ENCODE measurements at regions not wholly inside any gene's neighbourhood (a gene's known extent, or its start where the extent isn't known, plus 50 kb on each side); places are given as distances from the start of the nearest gene placed in this dataset.

DNA sequence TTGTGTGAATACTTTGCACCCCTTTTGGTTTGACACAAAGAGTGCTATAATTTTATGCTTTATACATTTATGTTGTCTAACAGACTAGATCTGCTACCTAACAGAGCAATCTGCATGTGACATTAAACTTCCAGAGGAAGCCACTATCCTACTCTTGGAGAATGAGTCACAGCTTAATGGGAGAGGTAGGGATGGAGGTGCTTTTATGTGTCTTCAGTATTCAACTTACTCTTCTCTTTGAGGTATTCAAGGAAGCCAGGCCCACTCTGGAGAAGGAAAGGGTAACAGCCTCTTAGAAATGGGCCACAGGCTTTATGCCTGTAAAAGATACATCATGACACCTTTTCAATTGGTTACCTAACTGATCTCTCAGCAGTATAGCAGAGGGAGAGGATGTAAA, 85.8 kb upstream of the NEUROD1 start:
- TF ChIP-seq, protein P1, sequence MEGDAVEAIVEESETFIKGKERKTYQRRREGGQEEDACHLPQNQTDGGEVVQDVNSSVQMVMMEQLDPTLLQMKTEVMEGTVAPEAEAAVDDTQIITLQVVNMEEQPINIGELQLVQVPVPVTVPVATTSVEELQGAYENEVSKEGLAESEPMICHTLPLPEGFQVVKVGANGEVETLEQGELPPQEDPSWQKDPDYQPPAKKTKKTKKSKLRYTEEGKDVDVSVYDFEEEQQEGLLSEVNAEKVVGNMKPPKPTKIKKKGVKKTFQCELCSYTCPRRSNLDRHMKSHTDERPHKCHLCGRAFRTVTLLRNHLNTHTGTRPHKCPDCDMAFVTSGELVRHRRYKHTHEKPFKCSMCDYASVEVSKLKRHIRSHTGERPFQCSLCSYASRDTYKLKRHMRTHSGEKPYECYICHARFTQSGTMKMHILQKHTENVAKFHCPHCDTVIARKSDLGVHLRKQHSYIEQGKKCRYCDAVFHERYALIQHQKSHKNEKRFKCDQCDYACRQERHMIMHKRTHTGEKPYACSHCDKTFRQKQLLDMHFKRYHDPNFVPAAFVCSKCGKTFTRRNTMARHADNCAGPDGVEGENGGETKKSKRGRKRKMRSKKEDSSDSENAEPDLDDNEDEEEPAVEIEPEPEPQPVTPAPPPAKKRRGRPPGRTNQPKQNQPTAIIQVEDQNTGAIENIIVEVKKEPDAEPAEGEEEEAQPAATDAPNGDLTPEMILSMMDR (IDR thresholded peaks at IDR 0.05; ENCODE audit: low read depth, low read length), result no peak
- DNase-seq (ENCODE audit: extremely low read depth, low read depth), result no peak

DNA sequence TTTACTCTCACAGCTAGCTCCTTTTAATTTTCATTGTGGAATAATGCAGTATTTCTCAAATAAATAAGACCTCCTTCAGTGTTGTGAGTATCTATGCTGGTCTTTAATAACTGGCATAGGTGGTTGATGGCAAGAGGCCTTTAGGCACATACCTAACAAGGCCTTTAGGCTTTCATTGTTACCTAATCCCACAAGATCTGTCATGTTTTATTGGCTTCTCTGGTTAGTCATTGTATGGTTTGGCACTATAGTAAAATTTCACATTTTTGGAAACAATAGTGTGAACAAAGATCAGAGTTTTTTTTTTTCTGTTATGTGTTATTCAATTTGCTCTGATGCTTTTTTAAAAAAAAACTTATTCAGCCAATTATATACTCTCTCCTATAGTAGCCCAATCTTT, 89.8 kb upstream of the NEUROD1 start:
- TF ChIP-seq, protein P1 (IDR thresholded peaks at IDR 0.05; ENCODE audit: low read depth, low read length), result no peak
- DNase-seq (ENCODE audit: extremely low read depth, low read depth), result no peak

DNA sequence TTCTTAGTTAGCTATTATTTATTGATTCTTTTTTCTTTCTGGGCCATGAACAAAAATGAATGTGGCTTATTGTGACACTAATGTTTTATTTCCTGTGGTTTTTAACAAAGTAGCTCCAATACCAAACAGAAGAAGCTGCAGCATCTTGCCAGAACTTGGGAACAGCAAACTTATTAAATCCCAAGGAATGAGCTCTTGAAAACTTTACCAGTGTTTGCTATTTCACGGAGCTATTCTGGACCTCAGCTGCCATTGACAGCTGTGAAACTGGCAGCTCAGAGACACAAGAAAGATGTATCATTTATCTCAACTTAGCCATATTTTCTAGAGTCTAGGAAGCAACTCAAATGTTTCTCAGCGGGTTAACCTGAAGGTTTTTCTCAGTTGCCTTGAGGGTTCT, 91.0 kb upstream of the NEUROD1 start:
- TF ChIP-seq, protein P1 (IDR thresholded peaks at IDR 0.05; ENCODE audit: low read depth, low read length), result no peak
- DNase-seq (ENCODE audit: extremely low read depth, low read depth), result no peak

DNA sequence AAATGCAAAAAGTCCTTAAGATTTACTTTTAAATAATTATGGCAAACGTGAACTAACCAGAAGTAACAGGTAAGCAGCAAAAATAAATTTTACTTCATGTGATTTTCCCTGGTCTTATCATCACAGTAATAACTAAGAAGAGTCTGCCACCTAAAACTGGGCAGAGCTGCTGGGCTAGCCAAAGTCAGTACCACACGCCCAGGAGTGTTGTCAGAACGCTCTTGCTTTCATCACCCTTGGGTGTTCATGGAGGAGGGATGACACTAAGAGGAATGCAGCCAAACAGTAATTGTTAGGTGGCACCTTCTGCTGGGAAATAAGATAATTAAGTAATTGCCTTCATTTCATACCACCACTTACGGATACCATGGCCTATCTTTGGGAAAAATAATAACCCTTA, 92.0 kb upstream of the NEUROD1 start:
- no peak for DNase-seq (ENCODE audit: extremely low read depth, low read depth)
- TF ChIP-seq, protein P1 (IDR thresholded peaks at IDR 0.05; ENCODE audit: low read depth, low read length), result no peak

DNA sequence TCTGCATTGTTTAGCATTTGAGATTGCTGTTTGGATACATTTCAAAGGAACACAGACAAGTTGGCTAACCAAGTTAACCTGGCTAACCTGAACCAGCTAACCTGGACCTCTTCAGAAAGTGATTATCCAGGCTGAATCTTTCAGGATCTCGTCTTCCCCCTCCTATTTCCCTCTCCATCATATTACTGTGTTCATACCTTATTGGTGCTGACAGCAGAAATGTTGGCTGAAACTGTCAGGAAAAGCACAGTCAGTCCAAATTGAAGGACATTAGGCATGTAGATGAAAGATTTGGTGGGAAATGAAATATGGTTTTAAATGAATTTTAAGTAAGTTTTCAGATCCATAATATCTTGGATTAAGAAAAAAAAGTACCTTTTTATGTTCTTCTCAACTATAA, 92.5 kb upstream of the NEUROD1 start:
- TF ChIP-seq, protein P1 (IDR thresholded peaks at IDR 0.05; ENCODE audit: low read depth, low read length), result no peak
- DNase-seq (ENCODE audit: extremely low read depth, low read depth), result no peak

DNA sequence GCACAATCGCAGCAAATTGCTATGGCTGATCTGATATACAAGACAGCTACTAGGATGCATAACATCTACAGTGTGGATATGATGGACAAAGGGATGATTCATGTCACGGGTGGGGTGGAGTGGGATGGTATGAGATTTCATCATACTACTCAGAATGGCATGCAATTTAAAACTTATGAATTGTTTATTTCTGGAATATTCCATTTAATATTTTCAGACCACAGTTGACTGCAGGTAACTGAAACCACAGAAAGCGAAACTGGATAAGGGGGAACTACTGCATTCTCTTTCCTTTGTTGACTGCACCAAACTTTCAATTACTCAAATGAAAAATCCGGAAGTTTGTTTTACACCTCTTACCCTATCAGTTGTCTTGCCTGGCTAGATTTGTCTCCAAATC, 94.4 kb upstream of the NEUROD1 start:
- TF ChIP-seq, protein P1 (IDR thresholded peaks at IDR 0.05; ENCODE audit: low read depth, low read length), result no peak
- no peak for DNase-seq (ENCODE audit: extremely low read depth, low read depth)

DNA sequence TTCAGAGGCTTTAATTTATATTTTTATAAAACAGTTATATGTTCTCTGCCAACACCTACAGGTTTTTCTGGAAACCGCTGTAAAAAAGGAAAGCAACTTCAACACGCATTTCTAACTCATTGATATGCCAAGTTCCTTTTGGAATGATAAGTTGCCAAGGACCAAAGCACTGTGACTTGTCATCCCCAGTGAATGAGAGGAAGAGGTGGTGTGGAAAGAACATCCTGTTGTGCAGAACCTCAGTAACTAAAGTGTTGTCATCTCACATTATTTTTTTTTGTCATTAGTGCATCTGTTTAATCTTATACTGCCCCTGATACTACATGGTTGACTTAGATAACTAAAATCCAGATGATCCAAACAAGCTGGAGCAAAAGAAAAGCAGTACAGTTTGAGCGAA, 96.0 kb upstream of the NEUROD1 start:
- TF ChIP-seq, protein P1 (IDR thresholded peaks at IDR 0.05; ENCODE audit: low read depth, low read length), result no peak
- no peak for DNase-seq (ENCODE audit: extremely low read depth, low read depth)

Data from AG09319 (cell line).